ENCODE measurements at regions not wholly inside any gene's neighbourhood (a gene's known extent, or its start where the extent isn't known, plus 50 kb on each side); places are given as distances from the start of the nearest gene placed in this dataset. TPM values are rescaled to one million over a fixed set of nuclear protein-coding genes. Genes with fewer than 3 reads are reported as not detected.

Small RNAs in the stretch of these regions (microRNA-seq; reads per million reads assigned to microRNA genes)
- gene MIR8062 = not detected
